ENCODE measurements at regions not wholly inside any gene's neighbourhood (a gene's known extent, or its start where the extent isn't known, plus 50 kb on each side); places are given as distances from the start of the nearest gene placed in this dataset.
A peak's percentile ranks its signal among the peaks of the same experiment; 100 is the strongest.
"Not testable (repeated sequence)": the region's sequence is repeated elsewhere in the genome, so short reads cannot be mapped to it uniquely, and the experiment has no call there.

- Histone ChIP-seq H3K27me3 (ENCODE audit: control insufficient read depth, insufficient read depth) (no peaks in the 10 kb centered on the region), H3K4me3 (ENCODE audit: low read length) (no peak overlapping the region), H3K4me1 (ENCODE audit: control insufficient read depth, insufficient read depth, low read length) (no peaks in the 10 kb centered on the region), H3K9me3 (ENCODE audit: control insufficient read depth, low read length) (no peaks in the 10 kb centered on the region), H3K27ac (ENCODE audit: low read length) (no peak overlapping the region)
- 85% methylated on average over 7 of the region's 7 CpGs for WGBS
- intact Hi-C loops (cut with DNase I) = no loop called here
- DNase-seq (no peak), ATAC-seq (no peak)
Measured at GRCh38 chr14:65834051-65834450, 421.5 kb downstream of the FUT8 start.

- WGBS = 92% methylated on average over 6 of the region's 6 CpGs
- Histone ChIP-seq H3K27me3 (ENCODE audit: control insufficient read depth, insufficient read depth) (no peaks in the 10 kb centered on the region), H3K4me3 (ENCODE audit: low read length) (no peak overlapping the region), H3K4me1 (ENCODE audit: control insufficient read depth, insufficient read depth, low read length) (no peaks in the 10 kb centered on the region), H3K9me3 (ENCODE audit: control insufficient read depth, low read length) (no peaks in the 10 kb centered on the region), H3K27ac (ENCODE audit: low read length) (no peak overlapping the region)
- intact Hi-C loops (cut with DNase I) = no loop called here
- no peak for DNase-seq
- no peak for ATAC-seq
Measured at GRCh38 chr14:65834812-65835211, 422.3 kb downstream of the FUT8 start.

- no peaks in the 10 kb centered on the region for H3K9me3 ChIP-seq (ENCODE audit: control insufficient read depth, low read length)
- WGBS = 93% methylated on average over 4 of the region's 4 CpGs
- no peak overlapping the region for H3K27ac ChIP-seq (ENCODE audit: low read length)
- intact Hi-C loops (cut with DNase I) = no loop called here
- no peak overlapping the region for H3K4me3 ChIP-seq (ENCODE audit: low read length)
- no peak for DNase-seq
- no peak for ATAC-seq
- no peaks in the 10 kb centered on the region for H3K27me3 ChIP-seq (ENCODE audit: control insufficient read depth, insufficient read depth)
- H3K4me1 ChIP-seq (ENCODE audit: control insufficient read depth, insufficient read depth, low read length) = no peaks in the 10 kb centered on the region
Measured at GRCh38 chr14:65835501-65835900, 423.0 kb downstream of the FUT8 start.

GRCh38 chr14:65838565-65838964 lies 426.0 kb downstream of the FUT8 start:
- Histone ChIP-seq H3K4me3 (ENCODE audit: low read length) (no peak overlapping the region), H3K27ac (ENCODE audit: low read length) (no peak overlapping the region), H3K27me3 (ENCODE audit: control insufficient read depth, insufficient read depth) (no peaks in the 10 kb centered on the region), H3K4me1 (ENCODE audit: control insufficient read depth, insufficient read depth, low read length) (no peaks in the 10 kb centered on the region), H3K9me3 (ENCODE audit: control insufficient read depth, low read length) (no peaks in the 10 kb centered on the region)
- WGBS = 82% methylated on average over 5 of the region's 5 CpGs
- no peak for DNase-seq
- ATAC-seq = no peak
- intact Hi-C loops (cut with DNase I) = no loop called here

GRCh38 chr14:65840118-65840751 lies 427.7 kb downstream of the FUT8 start:
- Histone ChIP-seq H3K27me3 (ENCODE audit: control insufficient read depth, insufficient read depth) (no peaks in the 10 kb centered on the region), H3K4me3 (ENCODE audit: low read length) (no peak overlapping the region), H3K9me3 (ENCODE audit: control insufficient read depth, low read length) (no peaks in the 10 kb centered on the region), H3K4me1 (ENCODE audit: control insufficient read depth, insufficient read depth, low read length) (no peaks in the 10 kb centered on the region), H3K27ac (ENCODE audit: low read length) (no peak overlapping the region)
- WGBS = 52% methylated on average over 6 of the region's 6 CpGs
- ATAC-seq (peak; percentile 32 to 49), DNase-seq (peak in 1 of 3 donors; percentile 51)
- intact Hi-C loops (cut with DNase I) = no loop called here

- no peaks in the 10 kb centered on the region for H3K4me1 ChIP-seq (ENCODE audit: control insufficient read depth, insufficient read depth, low read length)
- DNase-seq = no peak
- no peaks in the 10 kb centered on the region for H3K9me3 ChIP-seq (ENCODE audit: control insufficient read depth, low read length)
- no peak for ATAC-seq
- WGBS = 76% methylated on average over 1 of the region's 1 CpG
- H3K27me3 ChIP-seq (ENCODE audit: control insufficient read depth, insufficient read depth) = no peaks in the 10 kb centered on the region
- H3K4me3 ChIP-seq (ENCODE audit: low read length) = no peak overlapping the region
- H3K27ac ChIP-seq (ENCODE audit: low read length) = no peak overlapping the region
- intact Hi-C loops (cut with DNase I) = no loop called here
Measured at GRCh38 chr14:65840786-65841185, 428.3 kb downstream of the FUT8 start.

- intact Hi-C loops (cut with DNase I) = no loop called here
- DNase-seq (no peak), ATAC-seq (no peak)
- Histone ChIP-seq H3K27ac (ENCODE audit: low read length) (no peak overlapping the region), H3K4me1 (ENCODE audit: control insufficient read depth, insufficient read depth, low read length) (no peaks in the 10 kb centered on the region), H3K27me3 (ENCODE audit: control insufficient read depth, insufficient read depth) (no peaks in the 10 kb centered on the region), H3K4me3 (ENCODE audit: low read length) (no peak overlapping the region), H3K9me3 (ENCODE audit: control insufficient read depth, low read length) (no peaks in the 10 kb centered on the region)
- WGBS = 88% methylated on average over 2 of the region's 2 CpGs
Measured at GRCh38 chr14:65846196-65846868, 433.8 kb downstream of the FUT8 start.

GRCh38 chr14:65847075-65847847 lies 434.7 kb downstream of the FUT8 start:
- no peaks in the 10 kb centered on the region for H3K27me3 ChIP-seq (ENCODE audit: control insufficient read depth, insufficient read depth)
- no peak overlapping the region for H3K27ac ChIP-seq (ENCODE audit: low read length)
- intact Hi-C loops (cut with DNase I) = no loop called here
- no peak for DNase-seq
- 66% methylated on average over 7 of the region's 7 CpGs for WGBS
- no peaks in the 10 kb centered on the region for H3K4me1 ChIP-seq (ENCODE audit: control insufficient read depth, insufficient read depth, low read length)
- no peak overlapping the region for H3K4me3 ChIP-seq (ENCODE audit: low read length)
- no peak for ATAC-seq
- H3K9me3 ChIP-seq (ENCODE audit: control insufficient read depth, low read length) = no peaks in the 10 kb centered on the region

GRCh38 chr14:65847931-65848330 lies 435.4 kb downstream of the FUT8 start:
- H3K4me3 ChIP-seq (ENCODE audit: low read length); intact Hi-C loops (cut with DNase I); H3K4me1 ChIP-seq (ENCODE audit: control insufficient read depth, insufficient read depth, low read length); H3K27ac ChIP-seq (ENCODE audit: low read length); ATAC-seq; DNase-seq; H3K27me3 ChIP-seq (ENCODE audit: control insufficient read depth, insufficient read depth); H3K9me3 ChIP-seq (ENCODE audit: control insufficient read depth, low read length): not testable (repeated sequence)
- WGBS = 84% methylated on average over 3 of the region's 3 CpGs

- DNase-seq (no peak), ATAC-seq (no peak)
- intact Hi-C loops (cut with DNase I) = no loop called here
- WGBS = 90% methylated on average over 3 of the region's 3 CpGs
- no peaks in the 10 kb centered on the region for H3K9me3 ChIP-seq (ENCODE audit: control insufficient read depth, low read length)
- no peaks in the 10 kb centered on the region for H3K27me3 ChIP-seq (ENCODE audit: control insufficient read depth, insufficient read depth)
- no peak overlapping the region for H3K27ac ChIP-seq (ENCODE audit: low read length)
- H3K4me1 ChIP-seq (ENCODE audit: control insufficient read depth, insufficient read depth, low read length) = no peaks in the 10 kb centered on the region
- H3K4me3 ChIP-seq (ENCODE audit: low read length) = no peak overlapping the region
Measured at GRCh38 chr14:65849091-65849490, 436.6 kb downstream of the FUT8 start.

GRCh38 chr14:65849558-65849957 lies 437.0 kb downstream of the FUT8 start:
- ATAC-seq (no peak), DNase-seq (no peak)
- intact Hi-C loops (cut with DNase I) = no loop called here
- Histone ChIP-seq H3K9me3 (ENCODE audit: control insufficient read depth, low read length) (no peaks in the 10 kb centered on the region), H3K27me3 (ENCODE audit: control insufficient read depth, insufficient read depth) (no peaks in the 10 kb centered on the region), H3K4me3 (ENCODE audit: low read length) (no peak overlapping the region), H3K4me1 (ENCODE audit: control insufficient read depth, insufficient read depth, low read length) (no peaks in the 10 kb centered on the region), H3K27ac (ENCODE audit: low read length) (no peak overlapping the region)
- WGBS = 27% methylated on average over 2 of the region's 2 CpGs
